GM12864 (cell line): ENCODE measurements at regions not wholly inside any gene's neighbourhood (a gene's known extent, or its start where the extent isn't known, plus 50 kb on each side); places are given as distances from the start of the nearest gene placed in this dataset.

Experiments used
- DNase-seq: peaks from one replicate; pipeline ENCODE4 v3.0.0-alpha.2; 2011; ENCODE audit warnings: low read depth
- H3K4me3 ChIP-seq: 2 replicates; pipeline ENCODE4 v1.5.1; 2011; ENCODE audit warnings: mild to moderate bottlenecking, low read depth, low read length, control low read depth
- TF ChIP-seq, protein P1 (sequence below): IDR thresholded peaks from 2 replicates; pipeline ENCODE4 v1.5.1; 2011; ENCODE audit warnings: low read depth, mild to moderate bottlenecking, moderate library complexity, low read length, control low read depth, inconsistent platforms; ENCODE audit errors: missing control alignments

DNA sequence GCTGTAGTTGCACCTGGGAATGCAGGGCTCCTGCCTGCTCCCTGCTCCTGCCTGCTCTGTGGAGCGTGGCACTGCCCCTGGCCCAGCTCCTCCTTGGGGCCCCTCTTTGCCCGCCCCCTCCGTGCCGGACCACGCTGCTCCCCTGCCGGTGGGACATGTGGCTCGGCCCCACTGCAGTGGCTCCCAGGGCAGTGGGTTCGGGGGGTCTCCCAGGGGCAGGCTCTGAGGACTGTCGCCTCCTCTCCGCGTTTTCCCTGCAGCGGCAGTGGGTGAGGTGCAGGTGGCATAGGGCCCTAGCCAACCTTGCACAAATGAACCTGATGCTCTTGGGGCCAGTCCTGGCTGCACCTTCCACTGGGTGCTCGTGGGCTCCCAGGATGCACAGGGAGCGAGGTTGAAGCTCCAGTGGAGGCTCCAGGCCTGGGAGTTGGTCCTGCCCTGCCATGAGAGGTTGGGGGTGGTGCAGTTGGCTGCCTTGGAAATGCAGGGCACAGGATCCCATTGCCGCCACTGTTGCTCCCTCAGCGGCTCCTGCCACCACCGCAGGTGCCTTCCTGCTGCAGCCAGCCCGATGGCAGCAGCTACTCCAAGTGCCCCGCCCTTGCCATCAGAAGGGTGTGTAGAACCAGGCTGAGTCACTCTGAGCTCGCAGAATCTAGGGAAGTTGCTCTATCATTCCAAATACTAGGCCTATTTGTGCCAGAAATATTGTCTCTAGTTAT is 313.1 kb upstream of the SYT4 start:
- DNase-seq: no peak
- H3K4me3 ChIP-seq: no peak overlapping the region
- TF ChIP-seq, protein P1, sequence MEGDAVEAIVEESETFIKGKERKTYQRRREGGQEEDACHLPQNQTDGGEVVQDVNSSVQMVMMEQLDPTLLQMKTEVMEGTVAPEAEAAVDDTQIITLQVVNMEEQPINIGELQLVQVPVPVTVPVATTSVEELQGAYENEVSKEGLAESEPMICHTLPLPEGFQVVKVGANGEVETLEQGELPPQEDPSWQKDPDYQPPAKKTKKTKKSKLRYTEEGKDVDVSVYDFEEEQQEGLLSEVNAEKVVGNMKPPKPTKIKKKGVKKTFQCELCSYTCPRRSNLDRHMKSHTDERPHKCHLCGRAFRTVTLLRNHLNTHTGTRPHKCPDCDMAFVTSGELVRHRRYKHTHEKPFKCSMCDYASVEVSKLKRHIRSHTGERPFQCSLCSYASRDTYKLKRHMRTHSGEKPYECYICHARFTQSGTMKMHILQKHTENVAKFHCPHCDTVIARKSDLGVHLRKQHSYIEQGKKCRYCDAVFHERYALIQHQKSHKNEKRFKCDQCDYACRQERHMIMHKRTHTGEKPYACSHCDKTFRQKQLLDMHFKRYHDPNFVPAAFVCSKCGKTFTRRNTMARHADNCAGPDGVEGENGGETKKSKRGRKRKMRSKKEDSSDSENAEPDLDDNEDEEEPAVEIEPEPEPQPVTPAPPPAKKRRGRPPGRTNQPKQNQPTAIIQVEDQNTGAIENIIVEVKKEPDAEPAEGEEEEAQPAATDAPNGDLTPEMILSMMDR: no peak

DNA sequence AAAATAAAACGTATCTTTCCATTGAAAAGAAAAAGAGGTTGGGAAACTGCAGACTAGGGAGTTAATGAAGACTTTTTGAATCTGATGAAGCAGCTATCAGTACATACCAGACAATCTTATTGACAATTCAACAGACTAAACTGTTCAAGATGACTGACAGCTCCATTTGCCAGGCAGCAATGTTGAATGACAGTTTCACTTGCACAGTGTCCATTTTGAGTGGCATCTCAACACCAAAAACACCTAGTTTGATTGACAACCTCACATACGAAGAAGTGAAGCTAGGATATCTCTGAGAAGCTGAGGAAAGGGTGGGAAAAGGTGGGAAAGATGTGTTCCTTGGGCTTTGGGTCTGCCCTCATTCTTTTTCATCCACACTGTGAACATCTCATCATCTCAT is 315.0 kb upstream of the SYT4 start:
- no peak overlapping the region for H3K4me3 ChIP-seq
- TF ChIP-seq, protein P1: no peak
- DNase-seq: no peak

DNA sequence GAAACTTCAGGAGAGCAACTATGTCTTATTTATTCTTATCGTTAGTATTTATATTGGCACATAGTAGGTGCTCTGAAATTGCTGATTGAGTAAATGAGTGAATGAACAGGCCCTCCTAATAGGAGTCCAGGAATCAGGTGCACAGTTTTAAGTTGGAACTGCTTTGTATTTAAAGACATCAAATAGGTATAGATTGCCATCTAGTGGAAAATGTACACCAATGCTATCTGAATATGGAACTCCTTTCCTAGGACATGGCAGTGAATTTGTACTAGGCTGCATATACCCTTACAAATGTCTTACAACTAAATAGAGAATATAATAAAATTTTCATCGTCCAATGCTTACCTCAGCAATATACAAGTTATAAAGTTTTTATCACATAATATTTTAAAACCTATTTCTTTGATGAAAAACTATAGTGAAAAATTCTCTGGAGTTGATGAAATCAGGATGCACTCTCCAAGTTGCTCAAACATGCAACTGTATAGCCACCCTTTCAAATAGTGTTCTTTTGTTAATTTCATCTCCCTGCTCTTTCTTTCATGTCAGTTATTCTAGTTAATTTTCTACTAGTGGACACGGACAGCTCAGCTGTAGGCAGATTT is 318.9 kb upstream of the SYT4 start:
- no peak overlapping the region for H3K4me3 ChIP-seq
- TF ChIP-seq, protein P1: peak; percentile 54
- DNase-seq: no peak

DNA sequence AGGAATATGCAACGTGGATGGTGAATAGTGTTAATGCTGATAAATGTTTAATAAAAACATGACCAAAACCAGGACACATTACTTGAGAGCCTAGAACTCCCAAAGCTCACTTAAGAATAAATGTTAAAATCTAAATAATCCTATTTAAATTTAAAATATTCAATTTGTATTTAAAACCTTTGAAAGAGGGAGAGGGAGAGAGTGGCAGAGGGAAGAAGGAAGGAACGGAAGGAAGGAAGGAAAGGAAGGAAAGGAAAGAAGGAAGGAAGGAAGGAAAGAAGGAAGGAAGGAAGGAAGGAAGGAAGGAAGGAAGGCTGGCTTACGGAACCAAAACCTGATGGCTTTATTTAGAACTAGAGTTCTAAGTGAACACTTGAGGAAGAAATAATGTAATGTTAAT is 324.1 kb upstream of the SYT4 start:
- H3K4me3 ChIP-seq: no peak overlapping the region
- TF ChIP-seq, protein P1: no peak
- DNase-seq: no peak

DNA sequence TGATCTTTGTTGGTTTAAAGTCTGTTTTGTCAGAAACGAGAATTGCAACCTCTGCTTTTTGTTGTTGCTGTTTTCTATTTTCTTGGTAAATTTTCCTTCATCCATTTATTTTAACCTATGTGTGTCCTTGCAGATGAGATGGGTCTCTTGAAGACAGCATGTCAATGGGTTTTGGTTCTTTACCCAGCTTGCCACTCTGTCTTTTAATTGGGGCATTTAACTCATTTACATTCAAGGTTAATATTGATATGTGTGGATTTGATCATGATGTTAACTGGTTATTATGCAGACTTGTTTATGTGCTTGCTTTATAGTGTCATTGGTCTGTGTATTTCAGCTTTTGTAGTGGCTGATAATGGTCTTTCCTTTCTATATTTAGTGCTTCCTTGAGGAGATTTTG is 327.9 kb upstream of the SYT4 start:
- TF ChIP-seq, protein P1: no peak
- DNase-seq: no peak
- H3K4me3 ChIP-seq: no peak overlapping the region

DNA sequence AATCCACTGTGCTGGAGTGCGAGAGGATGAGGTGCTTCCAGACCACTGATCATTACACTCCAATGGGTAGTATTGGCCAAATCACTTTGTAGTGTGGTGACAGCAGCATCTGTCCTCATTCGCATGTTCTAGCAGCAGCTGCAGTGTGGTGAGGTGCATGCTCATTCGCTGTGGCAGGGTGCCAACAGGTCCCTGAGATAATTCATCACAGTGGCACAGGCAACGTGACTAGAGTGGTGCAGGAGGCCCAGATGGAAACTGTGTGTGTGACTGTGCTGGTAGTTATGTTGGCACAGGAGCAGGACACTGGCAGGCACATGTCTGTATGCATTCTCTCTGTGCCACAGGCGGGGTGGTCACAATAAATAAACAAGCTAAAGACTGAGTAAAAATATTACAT is 329.5 kb upstream of the SYT4 start:
- TF ChIP-seq, protein P1: no peak
- no peak overlapping the region for H3K4me3 ChIP-seq
- DNase-seq: no peak

DNA sequence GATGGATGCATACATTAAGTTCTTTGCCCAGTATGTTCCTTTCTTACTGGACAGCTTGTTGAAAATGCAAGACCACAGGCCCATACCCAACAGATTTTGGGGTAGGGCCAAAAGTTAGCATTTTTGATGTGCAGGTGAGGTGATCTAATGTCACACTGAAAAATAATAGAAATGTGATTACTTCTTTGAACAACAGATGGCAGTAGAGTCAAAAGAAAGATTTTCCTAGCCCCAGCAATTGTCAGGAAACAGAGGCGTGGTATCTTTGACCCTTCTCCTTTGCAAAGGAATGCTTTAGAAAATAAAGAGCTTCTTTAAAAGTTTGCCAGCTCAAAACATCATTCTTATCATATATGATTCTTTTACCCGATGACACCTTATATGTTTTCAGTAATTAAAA is 343.6 kb upstream of the SYT4 start:
- no peak overlapping the region for H3K4me3 ChIP-seq
- DNase-seq: no peak
- TF ChIP-seq, protein P1: peak; percentile 46
